HEK293 (cell line): ENCODE measurements at regions not wholly inside any gene's neighbourhood (a gene's known extent, or its start where the extent isn't known, plus 50 kb on each side); places are given as distances from the start of the nearest gene placed in this dataset.

Experiments used
- KLF8 ChIP-seq: fragments of 450-650 bp; formaldehyde crosslinking; IDR thresholded peaks from 2 replicates; pipeline ENCODE4 v1.5.1; 2016; ENCODE audit warnings: missing biosample characterization, missing genetic modification characterization
- REPIN1 ChIP-seq: fragments of 450-650 bp; formaldehyde crosslinking; IDR thresholded peaks from 2 replicates; pipeline ENCODE4 v1.5.1; 2017; ENCODE audit warnings: missing biosample characterization, missing genetic modification characterization, low read depth
- YY1 ChIP-seq: fragments of 450-650 bp; formaldehyde crosslinking; IDR thresholded peaks from 2 replicates; pipeline ENCODE4 v1.5.1; 2018; ENCODE audit warnings: missing biosample characterization, missing genetic modification characterization
- ZBTB7A ChIP-seq: fragments of 450-650 bp; formaldehyde crosslinking; IDR thresholded peaks from 2 replicates; pipeline ENCODE4 v1.5.1; 2016; ENCODE audit warnings: low read depth, missing biosample characterization, missing genetic modification characterization
- ZNF121 ChIP-seq: fragments of 450-650 bp; formaldehyde crosslinking; IDR thresholded peaks from 2 replicates; pipeline ENCODE4 v1.5.1; 2016; ENCODE audit warnings: missing biosample characterization, missing genetic modification characterization
- ZNF274 ChIP-seq, 2 experiments: fragments of 200-500 bp in 1 of 2; fragments of 450-650 bp in 1 of 2; sonication (Bioruptor generic) in 1 of 2; formaldehyde crosslinking in 1 of 2; IDR thresholded peaks; 2 replicates each; pipeline versions ENCODE4 v1.5.1 to v1.6.1; 2014 to 2016; ENCODE audit warnings: borderline replicate concordance in 1 of 2, inconsistent platforms in 1 of 2, low read length in 1 of 2, missing biosample characterization in 1 of 2, missing genetic modification characterization in 1 of 2
- ZNF350 ChIP-seq: fragments of 450-650 bp; formaldehyde crosslinking; IDR thresholded peaks from 2 replicates; pipeline ENCODE4 v1.5.0; 2017; ENCODE audit warnings: missing biosample characterization, mild to moderate bottlenecking, missing genetic modification characterization
- ZNF416 ChIP-seq: fragments of 450-650 bp; formaldehyde crosslinking; IDR thresholded peaks from 2 replicates; pipeline ENCODE4 v1.5.1; 2016; ENCODE audit warnings: missing biosample characterization, missing genetic modification characterization
- ZNF660 ChIP-seq: fragments of 450-650 bp; IDR thresholded peaks from 2 replicates; pipeline ENCODE4 v1.5.1; 2018; ENCODE audit warnings: missing biosample characterization, mild to moderate bottlenecking, missing genetic modification characterization
- ZNF776 ChIP-seq: fragments of 450-650 bp; formaldehyde crosslinking; IDR thresholded peaks from 2 replicates; pipeline ENCODE4 v1.5.0; 2017; ENCODE audit warnings: missing biosample characterization, missing genetic modification characterization, borderline replicate concordance
- TF ChIP-seq, protein P1 (sequence below): fragments of 450-650 bp; formaldehyde crosslinking; IDR thresholded peaks from 2 replicates; pipeline ENCODE4 v1.5.1; 2016; ENCODE audit warnings: missing biosample characterization, missing genetic modification characterization
- TF ChIP-seq, protein P2 (sequence below): fragments of 450-650 bp; formaldehyde crosslinking; IDR thresholded peaks from 2 replicates; pipeline ENCODE4 v1.5.1; 2016; ENCODE audit warnings: missing biosample characterization, missing genetic modification characterization

DNA sequence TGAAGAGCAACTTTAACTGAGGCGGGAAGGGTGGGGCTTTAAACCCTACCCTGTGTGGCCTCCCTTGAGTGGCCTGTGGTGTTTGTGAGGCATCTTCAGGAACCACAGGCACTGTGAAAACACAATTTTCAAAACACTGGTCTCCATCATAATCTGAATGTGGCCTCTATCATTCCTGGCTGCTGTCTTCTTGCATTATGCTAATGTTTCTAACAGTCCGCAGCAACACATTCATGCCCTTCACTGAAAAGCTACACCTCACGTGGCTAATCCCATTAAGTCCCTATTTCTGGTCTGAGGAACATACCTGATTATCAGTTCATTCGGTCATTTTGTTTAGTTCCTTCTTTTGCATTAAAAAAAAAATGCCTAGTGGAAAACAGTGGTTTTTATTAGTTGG is 94.6 kb downstream of the F11 start:
- TF ChIP-seq YY1 (tag by site-specific recombination) (no peak), ZNF121 (tag by site-specific recombination) (no peak), REPIN1 (tag by site-specific recombination) (no peak), ZBTB7A (no peak), ZNF274 (IDR thresholded peaks at IDR 0.05; ENCODE audit: low read length) (no peak), ZNF274 (tag by site-specific recombination; IDR thresholded peaks at IDR 0.05; ENCODE audit: borderline replicate concordance) (no peak), KLF8 (no peak), ZNF416 (tag by site-specific recombination) (no peak), ZNF776 (no peak), ZNF350 (tag by site-specific recombination) (no peak), ZNF660 (tag by site-specific recombination) (no peak)
- TF ChIP-seq, protein P1, sequence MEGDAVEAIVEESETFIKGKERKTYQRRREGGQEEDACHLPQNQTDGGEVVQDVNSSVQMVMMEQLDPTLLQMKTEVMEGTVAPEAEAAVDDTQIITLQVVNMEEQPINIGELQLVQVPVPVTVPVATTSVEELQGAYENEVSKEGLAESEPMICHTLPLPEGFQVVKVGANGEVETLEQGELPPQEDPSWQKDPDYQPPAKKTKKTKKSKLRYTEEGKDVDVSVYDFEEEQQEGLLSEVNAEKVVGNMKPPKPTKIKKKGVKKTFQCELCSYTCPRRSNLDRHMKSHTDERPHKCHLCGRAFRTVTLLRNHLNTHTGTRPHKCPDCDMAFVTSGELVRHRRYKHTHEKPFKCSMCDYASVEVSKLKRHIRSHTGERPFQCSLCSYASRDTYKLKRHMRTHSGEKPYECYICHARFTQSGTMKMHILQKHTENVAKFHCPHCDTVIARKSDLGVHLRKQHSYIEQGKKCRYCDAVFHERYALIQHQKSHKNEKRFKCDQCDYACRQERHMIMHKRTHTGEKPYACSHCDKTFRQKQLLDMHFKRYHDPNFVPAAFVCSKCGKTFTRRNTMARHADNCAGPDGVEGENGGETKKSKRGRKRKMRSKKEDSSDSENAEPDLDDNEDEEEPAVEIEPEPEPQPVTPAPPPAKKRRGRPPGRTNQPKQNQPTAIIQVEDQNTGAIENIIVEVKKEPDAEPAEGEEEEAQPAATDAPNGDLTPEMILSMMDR (tag by site-specific recombination), result no peak
- TF ChIP-seq, protein P2, sequence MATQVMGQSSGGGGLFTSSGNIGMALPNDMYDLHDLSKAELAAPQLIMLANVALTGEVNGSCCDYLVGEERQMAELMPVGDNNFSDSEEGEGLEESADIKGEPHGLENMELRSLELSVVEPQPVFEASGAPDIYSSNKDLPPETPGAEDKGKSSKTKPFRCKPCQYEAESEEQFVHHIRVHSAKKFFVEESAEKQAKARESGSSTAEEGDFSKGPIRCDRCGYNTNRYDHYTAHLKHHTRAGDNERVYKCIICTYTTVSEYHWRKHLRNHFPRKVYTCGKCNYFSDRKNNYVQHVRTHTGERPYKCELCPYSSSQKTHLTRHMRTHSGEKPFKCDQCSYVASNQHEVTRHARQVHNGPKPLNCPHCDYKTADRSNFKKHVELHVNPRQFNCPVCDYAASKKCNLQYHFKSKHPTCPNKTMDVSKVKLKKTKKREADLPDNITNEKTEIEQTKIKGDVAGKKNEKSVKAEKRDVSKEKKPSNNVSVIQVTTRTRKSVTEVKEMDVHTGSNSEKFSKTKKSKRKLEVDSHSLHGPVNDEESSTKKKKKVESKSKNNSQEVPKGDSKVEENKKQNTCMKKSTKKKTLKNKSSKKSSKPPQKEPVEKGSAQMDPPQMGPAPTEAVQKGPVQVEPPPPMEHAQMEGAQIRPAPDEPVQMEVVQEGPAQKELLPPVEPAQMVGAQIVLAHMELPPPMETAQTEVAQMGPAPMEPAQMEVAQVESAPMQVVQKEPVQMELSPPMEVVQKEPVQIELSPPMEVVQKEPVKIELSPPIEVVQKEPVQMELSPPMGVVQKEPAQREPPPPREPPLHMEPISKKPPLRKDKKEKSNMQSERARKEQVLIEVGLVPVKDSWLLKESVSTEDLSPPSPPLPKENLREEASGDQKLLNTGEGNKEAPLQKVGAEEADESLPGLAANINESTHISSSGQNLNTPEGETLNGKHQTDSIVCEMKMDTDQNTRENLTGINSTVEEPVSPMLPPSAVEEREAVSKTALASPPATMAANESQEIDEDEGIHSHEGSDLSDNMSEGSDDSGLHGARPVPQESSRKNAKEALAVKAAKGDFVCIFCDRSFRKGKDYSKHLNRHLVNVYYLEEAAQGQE (tag by site-specific recombination), result no peak
